Testis (tissue), 2 donors: ENCODE measurements at regions not wholly inside any gene's neighbourhood (a gene's known extent, or its start where the extent isn't known, plus 50 kb on each side); places are given as distances from the start of the nearest gene placed in this dataset.

ENCODE experiments used
- CTCF ChIP-seq, 3 experiments: fragments of 450-650 bp in 2 of 3; fragments of 200-600 bp in 1 of 3; sonication (generic) in 1 of 3; IDR thresholded peaks; one replicate each; pipeline ENCODE4 v1.5.1; 2016 to 2019; ENCODE audit warnings: antibody characterized with exemption in 3 of 3, mild to moderate bottlenecking in 2 of 3, moderate library complexity in 1 of 3
- POLR2A ChIP-seq: fragments of 450-650 bp; IDR thresholded peaks from one replicate; pipeline ENCODE4 v1.6.1; 2017; ENCODE audit warnings: antibody characterized with exemption, mild to moderate bottlenecking, moderate library complexity

- no peak for TF ChIP-seq POLR2A
- TF ChIP-seq CTCF (IDR thresholded peaks at IDR 0.05), result no peak
Measured at GRCh38 chr21:17250778-17251241, 262.0 kb upstream of the CXADR start.
